Ishikawa (cell line): ENCODE measurements at regions not wholly inside any gene's neighbourhood (a gene's known extent, or its start where the extent isn't known, plus 50 kb on each side); places are given as distances from the start of the nearest gene placed in this dataset.

Source experiments
- RAD21 ChIP-seq: IDR thresholded peaks from 2 replicates; pipeline ENCODE4 v1.6.1; 2012; ENCODE audit warnings: low read depth
- TAF1 ChIP-seq: IDR thresholded peaks from 2 replicates; pipeline ENCODE4 v1.6.1; 2012; ENCODE audit warnings: low read depth, mild to moderate bottlenecking
- TF ChIP-seq, protein P1 (sequence below): IDR thresholded peaks from 2 replicates; pipeline ENCODE4 v1.6.1; 2012

DNA sequence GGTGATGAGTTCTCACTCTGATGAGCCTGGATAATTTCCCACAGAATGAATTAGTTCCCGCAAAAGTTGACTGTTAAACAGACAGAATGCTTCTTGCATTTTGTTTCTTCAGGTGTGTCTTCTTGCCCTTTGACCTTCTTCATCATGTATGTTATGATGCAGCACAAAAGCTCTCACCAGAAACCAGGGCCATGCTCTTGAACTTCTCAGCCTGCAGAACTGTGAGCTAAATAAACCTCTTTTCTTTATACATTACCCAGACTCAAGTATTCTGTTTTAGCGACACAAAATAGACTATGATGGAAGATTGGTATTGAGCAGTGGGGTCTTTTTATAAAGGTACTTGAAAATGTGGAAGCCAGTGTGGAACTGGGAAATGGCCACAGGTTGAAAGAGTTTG, 95.2 kb upstream of the TNS3 start:
- TF ChIP-seq TAF1 (no peak), RAD21 (no peak)
- TF ChIP-seq, protein P1, sequence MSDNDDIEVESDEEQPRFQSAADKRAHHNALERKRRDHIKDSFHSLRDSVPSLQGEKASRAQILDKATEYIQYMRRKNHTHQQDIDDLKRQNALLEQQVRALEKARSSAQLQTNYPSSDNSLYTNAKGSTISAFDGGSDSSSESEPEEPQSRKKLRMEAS: no peak
